ENCODE measurements at regions not wholly inside any gene's neighbourhood (a gene's known extent, or its start where the extent isn't known, plus 50 kb on each side); places are given as distances from the start of the nearest gene placed in this dataset.

GRCh38 chr10:61542596-61542995, 89.4 kb upstream of the TMEM26 start (continued):
- no peak for TF ChIP-seq CHD7 (IDR thresholded peaks at IDR 0.05; ENCODE audit: insufficient replicate concordance, low read length)
- no peak for TF ChIP-seq EP300 (IDR thresholded peaks at IDR 0.05; ENCODE audit: borderline replicate concordance in 1 of 2, low read depth in 2 of 2, low read length in 2 of 2)
- no peak for TF ChIP-seq PHF8 (conservative IDR thresholded peaks at IDR 0.05; ENCODE audit: low read depth, low read length)
- no peak for TF ChIP-seq CBX5 (IDR thresholded peaks at IDR 0.05; ENCODE audit: low read depth, low read length)
- no peak for TF ChIP-seq TBP (IDR thresholded peaks at IDR 0.05; ENCODE audit: low read depth, low read length)
- no peak for TF ChIP-seq NANOG (IDR thresholded peaks at IDR 0.05; ENCODE audit: insufficient read depth, low read depth, low read length, poor library complexity, severe bottlenecking)
- no peak for TF ChIP-seq CTCF (IDR thresholded peaks at IDR 0.05; ENCODE audit: control extremely low read depth in 1 of 3, insufficient read depth in 1 of 3, low read depth in 1 of 3, low read length in 3 of 3)
- TF ChIP-seq RNF2 (IDR thresholded peaks at IDR 0.05; ENCODE audit: borderline replicate concordance, low read depth, low read length, missing control alignments, poor library complexity, severe bottlenecking): no peak

All from H1 (cell line).